HuH-7 (cell line): ENCODE measurements at regions not wholly inside any gene's neighbourhood (a gene's known extent, or its start where the extent isn't known, plus 50 kb on each side); places are given as distances from the start of the nearest gene placed in this dataset.
"Not testable (repeated sequence)": the region's sequence is repeated elsewhere in the genome, so short reads cannot be mapped to it uniquely, and the experiment has no call there.

Source experiments
- DNase-seq: peaks from one replicate; pipeline ENCODE4 v3.0.0; 2011; ENCODE audit warnings: low spot score

GRCh38 chr4:127479031-127479622, 153.6 kb upstream of the INTU start:
- DNase-seq: no peak

DNA sequence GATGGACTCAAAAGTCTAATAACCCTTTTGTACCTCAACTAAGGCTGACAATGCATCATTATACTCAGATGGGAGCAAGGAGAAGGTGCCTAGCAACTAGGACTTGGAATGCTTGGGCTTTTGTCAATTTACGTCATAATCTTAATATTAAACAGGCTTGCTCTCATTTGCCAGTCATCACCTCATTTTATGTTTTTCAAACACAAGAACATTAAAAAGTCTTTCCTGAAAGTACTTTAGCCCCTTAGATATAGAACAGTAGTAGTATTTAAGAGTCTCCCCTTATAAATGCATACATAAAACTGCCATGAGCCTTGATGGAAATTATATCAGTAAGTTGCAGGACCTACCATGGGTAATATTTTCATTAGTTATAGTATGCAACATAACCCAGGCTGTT, 150.7 kb upstream of the INTU start:
- DNase-seq: no peak

DNA sequence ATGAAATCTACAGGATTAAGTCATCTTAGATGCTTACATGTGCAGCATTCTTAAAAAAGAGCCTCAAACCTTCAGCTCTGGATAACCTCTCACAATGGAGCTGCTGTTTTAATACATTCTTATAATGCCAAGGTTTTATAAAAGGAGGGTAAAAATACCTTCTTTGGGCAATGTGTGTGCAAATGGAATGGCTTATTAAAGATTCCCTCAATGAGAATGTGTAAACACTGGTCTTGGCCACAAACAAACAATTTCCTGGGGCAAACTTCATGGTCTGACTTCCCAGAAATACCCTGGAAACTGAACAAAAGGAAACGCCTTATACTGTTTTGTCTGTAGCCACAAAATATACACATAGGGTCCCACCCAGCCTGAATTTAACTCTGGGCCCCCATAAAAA, 148.6 kb upstream of the INTU start:
- DNase-seq: no peak

- no peak for DNase-seq
Observed at GRCh38 chr4:127486248-127486647, 146.5 kb upstream of the INTU start.

GRCh38 chr4:127491571-127491970, 141.2 kb upstream of the INTU start:
- no peak for DNase-seq

GRCh38 chr4:127496875-127497274, 135.9 kb upstream of the INTU start:
- not testable (repeated sequence) for DNase-seq

- no peak for DNase-seq
Observed at GRCh38 chr4:127498366-127498765, 134.4 kb upstream of the INTU start.

DNA sequence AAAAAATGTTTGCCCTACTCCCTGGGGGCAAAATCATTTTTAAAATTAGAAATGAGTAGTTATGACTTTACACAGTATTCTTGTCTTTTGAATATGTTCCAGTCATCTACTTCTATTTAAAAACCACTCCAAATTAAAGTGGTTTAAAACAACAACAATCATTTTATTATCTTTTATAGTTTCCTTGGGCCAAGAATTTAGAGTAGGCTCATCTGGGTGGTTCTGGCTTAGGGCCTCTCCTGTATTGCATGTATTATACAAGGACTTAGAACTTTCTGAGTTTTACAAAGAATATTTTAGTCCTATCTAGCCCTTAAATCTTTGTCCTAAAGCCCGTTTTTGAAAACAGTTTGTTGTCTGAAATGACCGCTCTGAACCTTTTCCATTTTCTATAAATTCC, 132.5 kb upstream of the INTU start:
- DNase-seq: no peak

GRCh38 chr4:127501103-127501502, 131.7 kb upstream of the INTU start:
- DNase-seq: no peak

DNA sequence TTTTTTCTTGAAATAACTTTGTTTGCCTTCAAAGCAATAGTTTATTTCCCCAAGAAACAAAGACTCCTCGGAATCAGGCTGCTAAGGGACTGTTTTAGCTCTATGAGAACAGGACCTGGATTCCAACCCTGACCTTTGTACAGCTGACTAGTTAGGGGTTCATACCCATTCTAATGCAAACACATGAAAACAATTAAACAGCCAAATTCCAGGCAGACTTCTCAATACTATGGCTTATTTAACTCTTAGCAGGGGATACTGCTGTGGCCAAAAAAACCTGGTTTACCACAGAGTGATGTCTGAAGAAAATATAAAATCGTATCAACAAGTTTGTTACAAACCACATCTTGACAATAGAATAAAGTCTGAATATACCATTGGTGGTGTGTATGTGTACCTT, 129.6 kb upstream of the INTU start:
- DNase-seq: no peak

DNA sequence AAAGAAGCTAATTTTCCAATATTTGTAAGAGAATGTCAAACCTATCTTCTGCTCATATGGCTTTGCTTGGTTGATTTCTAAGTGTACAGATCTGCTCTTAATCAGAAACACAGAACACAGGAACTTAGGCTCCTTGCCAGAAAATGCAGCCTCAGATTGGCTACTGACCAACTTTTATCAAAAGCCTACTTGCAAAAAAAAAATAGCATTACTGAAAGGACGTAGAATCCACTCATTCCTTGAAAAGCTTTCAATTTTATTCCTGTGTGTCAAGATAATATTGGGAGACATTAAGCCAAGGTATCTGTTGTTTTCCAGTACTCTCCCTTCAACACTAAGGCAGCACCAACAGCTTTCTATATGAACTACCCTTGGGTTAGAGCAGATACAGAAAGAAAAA, 127.6 kb upstream of the INTU start:
- DNase-seq: no peak

DNA sequence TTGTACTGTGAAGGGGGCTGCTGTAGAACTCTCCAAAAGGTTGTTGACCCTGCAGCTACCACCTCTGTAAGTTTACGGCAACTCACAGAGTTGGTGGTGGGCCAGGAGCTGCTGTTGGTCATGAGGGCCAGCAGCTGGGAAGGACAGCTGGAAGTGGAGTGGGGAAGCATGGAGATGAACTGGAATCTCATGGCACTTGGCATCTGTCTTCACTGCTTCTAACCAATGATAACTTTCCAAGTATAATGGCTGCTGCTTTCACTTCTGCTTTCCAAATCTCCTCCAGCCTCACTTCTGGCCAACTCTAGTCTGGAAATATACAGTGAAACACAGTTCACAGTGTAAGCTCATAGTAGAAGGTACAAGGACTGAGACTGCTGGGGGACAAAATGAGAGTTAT, 126.5 kb upstream of the INTU start:
- DNase-seq: no peak

- DNase-seq: no peak
Observed at GRCh38 chr4:127509155-127509554, 123.6 kb upstream of the INTU start.

- not testable (repeated sequence) for DNase-seq
Observed at GRCh38 chr4:127512672-127513071, 120.1 kb upstream of the INTU start.

DNA sequence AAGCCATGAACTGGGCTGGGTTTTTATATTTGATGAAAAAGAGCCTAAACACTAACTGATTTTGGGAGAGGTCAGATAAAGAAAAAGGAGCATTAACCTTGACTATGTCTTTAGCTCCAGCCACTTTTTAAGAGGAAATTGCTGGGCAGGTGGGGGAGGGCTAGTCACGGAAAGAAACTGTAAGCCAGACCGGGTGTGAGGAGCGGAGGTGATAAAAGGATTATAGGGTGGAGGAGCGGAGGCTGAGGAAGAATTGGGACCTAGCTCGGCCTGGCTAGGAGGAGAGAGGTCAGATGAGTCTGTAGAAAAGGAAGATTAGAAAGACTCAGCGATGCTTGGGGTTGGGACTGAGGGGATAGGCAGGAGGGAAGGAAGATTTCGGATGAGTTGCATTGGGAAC, 117.5 kb upstream of the INTU start:
- DNase-seq: not testable (repeated sequence)

GRCh38 chr4:127518046-127518445, 114.7 kb upstream of the INTU start:
- no peak for DNase-seq

DNA sequence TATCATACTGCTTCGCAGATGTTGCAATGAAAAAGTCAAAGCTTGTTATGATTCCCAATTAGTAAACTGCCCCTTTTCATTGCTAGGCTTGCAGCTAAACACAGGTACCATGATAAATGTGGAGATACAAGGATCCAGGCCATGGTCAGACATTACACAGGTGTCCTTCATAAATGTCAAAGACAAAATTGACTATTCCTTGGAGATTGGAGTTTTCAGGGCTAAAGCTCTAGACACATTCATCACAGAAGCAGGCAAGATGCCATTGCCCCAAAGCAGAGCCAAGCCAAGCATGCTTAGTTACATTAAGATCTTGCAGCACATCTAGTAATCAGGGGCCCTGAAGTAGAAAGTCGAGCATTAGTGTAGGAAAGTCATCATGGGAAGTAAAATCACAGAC, 111.3 kb upstream of the INTU start:
- DNase-seq: no peak

DNA sequence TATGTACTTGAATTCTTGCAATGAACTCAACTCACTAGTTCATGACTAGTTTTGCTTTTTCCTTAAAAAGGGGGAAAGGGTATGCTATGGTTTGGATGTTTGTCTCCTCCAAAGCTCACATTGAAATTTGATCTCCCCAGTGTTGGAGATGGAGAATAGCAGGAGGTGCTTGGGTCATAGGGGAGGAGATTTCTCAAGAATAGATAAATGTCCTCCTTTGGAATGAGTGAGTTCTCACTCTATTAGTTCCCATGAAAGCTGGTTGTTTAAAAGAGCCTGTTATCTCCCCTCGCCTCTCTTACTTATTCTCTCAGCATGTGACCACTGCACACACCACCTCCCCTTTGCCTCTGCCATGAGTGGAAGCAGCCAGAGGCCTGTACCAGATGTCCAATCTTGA, 109.4 kb upstream of the INTU start:
- DNase-seq: no peak

DNA sequence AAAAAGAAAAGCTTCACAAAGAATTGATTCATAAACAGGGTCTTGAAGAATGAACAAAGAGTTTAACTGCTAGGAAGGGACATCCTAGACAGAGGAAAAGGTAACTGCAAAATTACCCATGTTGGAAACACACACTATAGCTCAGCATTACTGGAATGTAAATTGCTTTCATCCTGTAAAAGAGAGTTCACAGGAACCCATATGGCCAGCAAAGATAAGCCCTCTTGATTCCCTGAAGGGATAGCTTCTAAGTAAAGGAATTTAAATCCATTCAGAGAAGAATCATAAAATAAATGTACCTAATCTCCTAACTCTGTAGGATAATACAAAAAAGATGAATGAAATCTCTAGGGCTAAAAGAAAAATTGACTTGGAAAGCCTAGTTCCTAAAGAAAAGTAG, 107.1 kb upstream of the INTU start:
- no peak for DNase-seq

DNA sequence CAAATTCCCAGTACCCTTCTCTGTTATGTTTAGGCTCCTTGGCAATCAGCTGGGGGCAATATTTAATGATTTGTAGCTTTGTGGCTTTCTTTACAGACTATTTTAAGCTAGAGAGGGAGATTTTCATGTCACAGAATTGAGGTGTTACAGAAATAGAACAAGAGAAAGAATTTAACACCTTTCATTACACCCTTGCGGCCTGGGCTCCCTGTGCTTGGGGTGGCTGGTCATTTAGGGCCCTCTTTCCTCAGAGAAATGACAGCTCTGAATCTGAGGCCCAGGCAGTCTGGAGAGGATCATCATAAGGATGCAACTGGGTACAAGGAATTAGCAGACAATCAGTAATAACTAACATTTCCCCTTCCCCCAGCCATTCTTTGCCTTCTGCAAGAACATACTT, 104.5 kb upstream of the INTU start:
- DNase-seq: no peak

- not testable (repeated sequence) for DNase-seq
Observed at GRCh38 chr4:127529879-127530278, 102.9 kb upstream of the INTU start.

- DNase-seq: no peak
Observed at GRCh38 chr4:127533028-127533700, 99.6 kb upstream of the INTU start.

DNA sequence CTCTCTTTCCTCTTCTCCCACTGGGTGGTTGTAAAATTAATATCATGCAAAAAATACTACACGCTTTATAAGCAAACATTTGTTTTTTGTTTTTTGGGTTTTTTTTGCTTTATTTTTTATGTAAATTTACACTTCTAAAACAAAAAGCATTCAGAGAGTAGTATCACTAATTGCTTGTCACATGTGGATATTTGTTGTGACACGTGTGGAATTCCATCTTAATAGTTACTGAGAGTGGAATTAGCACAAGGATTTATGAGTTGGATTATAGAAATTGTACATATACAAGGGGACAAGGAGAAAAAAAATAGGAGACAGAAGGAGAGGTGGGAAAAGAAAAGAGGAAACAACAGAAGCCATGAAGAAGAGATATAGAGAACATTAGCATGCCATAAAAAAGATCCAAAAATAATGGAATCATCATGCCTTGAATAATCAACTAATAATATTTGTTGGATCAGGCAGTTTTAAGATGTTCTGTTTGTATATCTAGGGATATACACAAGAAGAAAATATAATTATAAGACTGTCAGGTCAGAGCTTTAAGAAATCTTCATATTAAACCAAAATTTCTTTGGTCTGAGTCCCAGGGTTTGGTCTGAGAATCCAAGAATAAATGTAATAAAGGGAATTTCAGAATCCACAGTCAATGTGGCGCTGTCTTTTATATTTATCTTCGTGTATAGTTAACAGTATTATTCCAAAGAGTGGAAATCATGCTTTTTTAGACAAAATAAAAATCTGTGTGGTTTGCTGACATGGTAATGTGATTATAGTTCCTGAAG, 98.5 kb upstream of the INTU start:
- no peak for DNase-seq
